B cell (primary cell): ENCODE measurements at regions not wholly inside any gene's neighbourhood (a gene's known extent, or its start where the extent isn't known, plus 50 kb on each side); places are given as distances from the start of the nearest gene placed in this dataset.

Experiments
- EZH2 ChIP-seq: IDR thresholded peaks from 2 replicates; pipeline ENCODE4 v1.6.1; 2012; ENCODE audit warnings: borderline replicate concordance, low read depth, mild to moderate bottlenecking, moderate library complexity, low read length; ENCODE audit not compliant: insufficient read depth, poor library complexity, severe bottlenecking
- TF ChIP-seq, protein P1 (sequence below): fragments of 200-600 bp; IDR thresholded peaks from one replicate; pipeline ENCODE4 v1.8.0; 2022; ENCODE audit warnings: antibody characterized with exemption, mild to moderate bottlenecking

DNA sequence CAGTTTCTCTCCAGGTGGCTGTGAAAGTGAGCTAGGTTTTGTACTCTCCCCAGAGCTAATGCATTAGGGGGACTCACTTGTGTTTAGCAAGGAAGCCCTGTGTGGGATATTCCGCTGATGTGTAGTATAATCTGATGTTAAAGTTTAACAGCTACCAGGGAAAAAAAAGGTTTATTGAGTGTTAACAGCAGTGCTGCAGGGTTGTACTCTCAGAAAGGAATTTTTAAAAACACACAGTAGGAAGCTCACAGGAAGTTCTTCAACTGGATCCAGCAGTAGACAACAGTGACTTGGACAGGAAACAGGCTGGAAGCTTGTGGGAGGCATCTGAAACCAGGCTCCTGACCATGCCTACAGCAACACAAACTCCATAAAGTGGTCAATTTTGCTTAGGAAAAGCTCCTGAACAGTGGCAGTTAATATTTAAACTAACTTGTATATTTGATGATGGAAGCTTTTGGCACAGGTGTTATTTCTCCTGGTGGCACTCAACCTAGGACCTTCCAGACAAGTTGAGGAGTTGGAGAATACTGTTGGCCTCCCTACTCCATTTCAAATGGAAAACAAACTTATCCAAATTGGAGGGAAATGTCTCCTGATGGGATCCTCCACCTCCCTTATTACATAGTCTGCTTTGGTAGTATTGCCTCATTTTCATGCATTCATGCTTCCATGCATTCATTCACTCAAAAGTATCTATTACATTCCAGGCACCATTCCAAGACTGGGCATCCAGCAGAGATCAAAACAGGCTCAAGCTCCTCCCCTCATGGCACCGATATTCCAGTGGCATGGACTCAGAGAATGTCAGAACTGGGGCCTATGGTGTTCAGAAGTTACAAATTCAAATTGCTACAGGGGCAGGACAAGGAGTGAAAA, 54.7 kb downstream of the FOXD1 start:
- no peak for TF ChIP-seq EZH2
- TF ChIP-seq, protein P1, sequence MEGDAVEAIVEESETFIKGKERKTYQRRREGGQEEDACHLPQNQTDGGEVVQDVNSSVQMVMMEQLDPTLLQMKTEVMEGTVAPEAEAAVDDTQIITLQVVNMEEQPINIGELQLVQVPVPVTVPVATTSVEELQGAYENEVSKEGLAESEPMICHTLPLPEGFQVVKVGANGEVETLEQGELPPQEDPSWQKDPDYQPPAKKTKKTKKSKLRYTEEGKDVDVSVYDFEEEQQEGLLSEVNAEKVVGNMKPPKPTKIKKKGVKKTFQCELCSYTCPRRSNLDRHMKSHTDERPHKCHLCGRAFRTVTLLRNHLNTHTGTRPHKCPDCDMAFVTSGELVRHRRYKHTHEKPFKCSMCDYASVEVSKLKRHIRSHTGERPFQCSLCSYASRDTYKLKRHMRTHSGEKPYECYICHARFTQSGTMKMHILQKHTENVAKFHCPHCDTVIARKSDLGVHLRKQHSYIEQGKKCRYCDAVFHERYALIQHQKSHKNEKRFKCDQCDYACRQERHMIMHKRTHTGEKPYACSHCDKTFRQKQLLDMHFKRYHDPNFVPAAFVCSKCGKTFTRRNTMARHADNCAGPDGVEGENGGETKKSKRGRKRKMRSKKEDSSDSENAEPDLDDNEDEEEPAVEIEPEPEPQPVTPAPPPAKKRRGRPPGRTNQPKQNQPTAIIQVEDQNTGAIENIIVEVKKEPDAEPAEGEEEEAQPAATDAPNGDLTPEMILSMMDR, result no peak
